D341Med (cell line): ENCODE measurements at regions not wholly inside any gene's neighbourhood (a gene's known extent, or its start where the extent isn't known, plus 50 kb on each side); places are given as distances from the start of the nearest gene placed in this dataset.
"Not testable (repeated sequence)": the region's sequence is repeated elsewhere in the genome, so short reads cannot be mapped to it uniquely, and the experiment has no call there.

Experiments
- DNase-seq: peaks from one replicate; pipeline ENCODE4 v3.0.0; 2012; ENCODE audit warnings: low spot score

DNA sequence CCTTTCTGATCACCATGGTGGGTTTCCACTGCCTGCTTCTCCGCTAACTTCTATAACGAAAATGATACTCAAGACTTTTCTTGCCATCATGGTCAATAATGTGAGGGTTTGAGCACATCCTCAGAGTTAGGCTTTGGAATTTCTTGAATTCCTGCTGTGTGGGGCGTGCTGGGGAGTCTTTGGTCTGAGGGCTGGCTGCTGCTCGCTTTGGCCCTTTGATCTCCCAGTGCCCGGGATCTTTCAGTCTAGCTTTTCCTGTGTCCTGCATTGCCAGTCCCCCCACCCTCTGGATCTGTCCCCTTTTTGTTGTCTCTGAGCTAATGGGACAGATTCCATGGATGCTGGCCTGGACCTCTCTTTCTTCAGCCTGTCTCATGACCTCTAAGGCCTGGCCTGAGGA, 182.6 kb downstream of the NPIPA7 start:
- not testable (repeated sequence) for DNase-seq

DNA sequence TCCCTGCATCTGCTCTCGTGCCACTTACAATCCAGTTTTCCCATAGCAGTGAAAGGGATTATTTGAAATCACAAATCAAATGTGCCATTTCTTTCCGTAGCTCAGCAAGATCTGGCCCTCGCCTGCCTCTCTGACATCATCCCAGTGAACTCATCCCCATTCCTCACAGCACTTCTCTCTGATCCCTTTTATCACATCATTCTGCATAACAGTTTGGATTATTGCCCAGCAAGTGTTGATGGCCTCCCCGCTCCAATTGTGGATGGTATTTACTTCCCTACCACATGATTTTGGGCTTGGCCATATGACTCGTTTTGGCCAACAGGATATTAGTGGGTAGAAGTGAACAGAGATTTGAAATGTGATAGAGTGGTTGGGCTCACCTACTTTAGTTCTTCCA, 185.0 kb downstream of the NPIPA7 start:
- not testable (repeated sequence) for DNase-seq

DNA sequence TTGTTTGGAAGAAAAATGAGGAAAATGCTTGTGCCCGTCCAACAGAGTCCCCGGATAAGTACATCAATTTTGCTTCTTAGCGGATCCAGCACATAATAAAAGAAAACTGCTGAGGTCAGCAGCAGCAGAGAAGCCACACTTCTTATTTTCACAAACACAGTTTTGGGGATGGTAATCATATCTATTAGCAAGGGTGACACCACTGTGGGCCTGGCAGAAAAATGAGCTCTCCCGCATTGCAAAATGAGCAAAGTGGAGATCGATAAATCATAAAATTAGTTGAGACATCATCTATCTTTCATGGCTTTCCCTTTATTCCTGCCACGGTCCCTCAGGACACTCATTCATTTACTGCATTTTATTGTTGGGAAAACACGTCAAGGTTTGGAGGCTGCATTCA, 186.4 kb downstream of the NPIPA7 start:
- not testable (repeated sequence) for DNase-seq

DNA sequence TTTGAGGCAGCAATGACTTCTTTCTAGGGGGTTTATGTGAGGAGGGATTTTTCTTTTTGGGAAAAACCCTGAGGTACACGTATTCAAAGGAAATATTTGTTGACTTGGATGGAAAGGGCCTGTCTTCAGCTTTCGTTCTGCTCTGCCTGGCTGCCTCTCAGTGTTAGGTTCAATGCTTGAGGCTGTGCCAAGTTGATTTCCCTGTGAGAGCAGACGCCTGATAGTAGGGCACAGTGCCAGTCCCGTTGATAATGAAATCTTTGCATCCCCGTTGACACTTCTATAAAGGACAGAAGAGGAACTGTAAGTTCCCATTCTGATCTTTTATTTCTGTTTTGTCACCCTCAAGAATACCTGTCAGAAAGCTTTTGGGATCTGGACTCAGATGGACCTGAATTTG, 191.1 kb downstream of the NPIPA7 start:
- not testable (repeated sequence) for DNase-seq

DNA sequence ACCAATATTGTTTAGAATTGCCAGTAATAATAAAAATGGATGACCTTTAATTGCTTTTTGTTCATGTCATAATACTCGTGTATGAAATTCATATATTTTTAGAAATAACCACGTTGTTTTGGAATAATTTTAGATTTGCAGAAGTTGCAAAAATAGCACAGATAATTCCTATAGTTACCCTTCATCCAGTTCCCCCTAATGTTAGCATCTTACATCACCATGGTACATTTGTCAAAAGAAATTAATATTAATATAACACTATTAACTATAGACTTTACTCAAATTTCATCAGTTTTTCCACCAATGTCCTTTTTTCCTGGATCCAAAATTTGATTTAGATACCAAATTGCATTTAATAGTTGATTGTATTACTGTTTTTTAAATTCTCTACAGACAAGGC, 191.9 kb downstream of the NPIPA7 start:
- DNase-seq = not testable (repeated sequence)

DNA sequence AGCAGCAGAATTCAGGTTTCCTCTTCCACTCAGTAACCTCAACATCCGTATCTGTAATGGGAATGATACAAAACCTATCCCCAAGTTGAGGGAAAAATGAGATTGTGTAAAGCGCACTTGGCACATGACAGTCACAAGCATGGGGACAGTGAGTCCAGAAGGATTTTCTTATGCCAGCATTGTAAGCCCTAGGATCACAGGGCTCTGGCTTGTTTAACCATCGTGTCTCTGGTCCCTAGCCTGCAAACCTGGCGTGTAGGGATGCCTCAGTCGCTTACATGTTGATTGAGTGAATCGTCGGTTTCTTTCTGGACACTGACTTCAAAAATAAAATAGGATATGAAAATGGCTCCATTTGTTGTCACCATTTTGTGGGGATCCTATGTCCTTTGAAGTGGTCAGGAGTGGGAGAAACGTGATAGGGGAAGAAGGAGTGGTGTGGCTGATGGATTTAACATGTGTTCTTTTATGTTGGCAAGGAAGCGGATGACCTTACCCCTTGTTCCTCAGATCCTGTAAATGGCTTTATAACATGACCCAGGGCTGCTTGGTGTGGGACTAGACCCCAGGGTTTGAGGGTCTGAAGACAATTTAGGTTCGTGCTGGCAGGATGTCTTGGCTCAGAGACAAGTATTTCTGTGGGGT, 193.3 kb downstream of the NPIPA7 start:
- not testable (repeated sequence) for DNase-seq

DNA sequence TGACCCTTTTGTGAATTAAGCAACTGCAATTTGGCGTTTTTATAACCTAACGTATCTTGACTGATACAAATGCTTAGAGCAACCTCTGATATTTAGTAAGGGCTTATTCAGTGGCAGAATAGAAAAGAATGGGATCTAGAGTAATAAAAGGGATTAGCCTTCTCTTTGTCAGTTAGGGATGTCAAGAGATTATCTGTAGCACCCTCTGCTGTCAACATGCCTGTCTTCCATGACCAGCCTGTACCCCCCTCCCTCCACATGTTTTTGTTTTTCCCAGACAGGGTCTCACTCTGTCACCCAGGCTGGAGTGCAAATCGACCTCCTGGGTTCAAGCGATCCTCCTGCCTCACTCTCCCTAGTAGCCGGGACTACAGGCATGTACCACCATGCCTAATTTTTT, 198.1 kb downstream of the NPIPA7 start:
- DNase-seq = not testable (repeated sequence)

DNA sequence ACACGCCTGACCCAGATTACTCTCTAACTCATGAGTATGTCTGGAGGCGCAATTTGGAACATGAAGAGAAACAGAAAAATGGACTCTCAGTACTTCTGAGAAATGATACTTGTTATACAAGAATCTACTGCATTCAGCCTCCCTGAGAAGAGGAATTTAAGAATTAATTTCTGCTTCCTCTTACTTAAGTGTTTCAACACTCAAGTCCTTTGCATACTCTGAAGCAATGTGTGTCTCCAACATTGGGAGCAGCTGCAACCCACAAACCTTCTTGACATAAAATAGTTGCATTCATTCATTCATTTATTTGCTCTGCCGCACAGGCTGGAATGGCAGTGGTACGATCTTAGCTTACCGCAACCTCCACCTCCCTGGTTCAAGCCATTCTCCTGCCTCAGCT, 199.8 kb downstream of the NPIPA7 start:
- no peak for DNase-seq

DNA sequence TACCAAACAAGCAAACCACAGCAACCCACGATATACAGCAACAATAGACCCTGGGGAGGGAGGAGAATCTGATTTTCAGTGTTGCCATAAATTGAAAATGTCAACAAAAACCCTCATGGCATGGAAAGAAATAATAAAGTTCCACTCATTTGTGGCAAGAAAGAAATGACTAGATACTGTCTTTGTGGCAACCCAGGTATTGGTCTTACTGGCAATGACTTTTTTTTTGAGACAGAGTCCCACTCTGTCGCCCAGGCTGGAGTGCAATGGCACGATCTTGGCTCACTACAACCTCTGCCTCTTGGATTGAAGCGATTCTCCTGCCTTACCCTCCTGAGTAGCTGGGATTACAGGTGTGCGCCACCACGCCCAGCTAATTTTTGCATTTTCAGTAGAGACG, 204.0 kb downstream of the NPIPA7 start:
- not testable (repeated sequence) for DNase-seq

DNA sequence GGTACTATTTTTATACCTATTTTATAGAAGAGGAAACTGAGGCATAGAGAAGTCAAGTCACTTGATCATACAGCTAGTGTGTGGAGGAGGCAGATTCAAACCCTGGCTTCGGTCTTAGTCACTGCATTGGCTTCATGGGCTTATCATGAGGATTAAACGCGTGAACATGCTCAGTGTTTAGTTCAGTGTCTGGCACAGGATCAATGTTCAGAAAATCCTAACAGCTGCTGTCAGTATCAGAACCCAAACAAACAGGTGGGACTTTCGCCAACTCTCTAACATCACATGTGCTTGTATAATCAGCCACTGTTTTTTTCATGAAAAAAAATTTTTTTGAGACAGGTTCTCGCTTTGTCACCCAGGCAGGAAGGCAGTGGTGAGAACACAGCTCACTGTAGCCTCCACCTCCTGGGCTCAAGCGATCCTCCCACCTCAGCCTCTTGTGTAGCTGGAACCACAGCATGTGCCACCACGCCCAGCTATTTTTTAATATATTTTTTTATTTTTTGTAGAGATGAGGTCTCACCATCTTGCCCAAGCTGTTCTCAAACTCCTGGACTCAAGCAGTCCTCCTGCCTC, 207.2 kb downstream of the NPIPA7 start:
- DNase-seq = not testable (repeated sequence)

DNA sequence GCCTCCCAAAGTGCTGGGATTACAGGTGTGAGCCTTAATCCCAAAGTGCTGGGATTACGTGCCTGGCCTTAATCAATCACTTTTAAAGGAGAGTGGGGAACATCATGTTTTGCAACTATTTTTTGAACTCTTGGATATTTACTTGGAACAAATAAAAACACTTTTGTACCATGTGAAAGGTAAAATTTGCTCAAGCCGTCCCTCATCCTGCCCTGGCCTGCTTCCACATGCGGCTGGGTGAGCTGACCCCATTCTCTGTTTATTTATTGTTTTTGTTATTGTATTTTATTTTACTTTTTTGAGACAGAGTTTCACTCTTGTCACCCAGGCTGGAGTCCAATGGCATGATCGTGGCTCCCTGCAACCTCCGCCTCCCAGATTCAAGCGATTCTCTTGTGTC, 208.0 kb downstream of the NPIPA7 start:
- not testable (repeated sequence) for DNase-seq

DNA sequence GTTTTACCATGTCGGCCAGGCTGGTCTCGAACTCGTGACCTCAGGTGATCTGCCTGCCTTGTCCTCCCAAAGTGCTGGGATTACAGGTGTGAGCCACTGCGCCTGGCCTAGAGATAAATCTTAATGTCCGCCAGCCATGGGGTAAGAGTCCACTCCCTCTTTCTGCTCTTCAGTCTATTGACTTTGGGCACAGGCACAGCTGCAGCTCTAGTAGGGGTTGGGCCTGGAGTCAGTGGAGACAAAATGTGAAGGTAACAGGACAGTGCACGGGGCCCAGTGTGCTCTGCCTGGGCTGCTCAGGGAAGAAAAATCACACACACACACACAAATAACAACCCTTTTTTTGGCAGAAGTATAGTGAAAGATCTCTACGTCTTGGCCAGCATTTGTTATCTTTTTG, 209.5 kb downstream of the NPIPA7 start:
- DNase-seq = not testable (repeated sequence)

DNA sequence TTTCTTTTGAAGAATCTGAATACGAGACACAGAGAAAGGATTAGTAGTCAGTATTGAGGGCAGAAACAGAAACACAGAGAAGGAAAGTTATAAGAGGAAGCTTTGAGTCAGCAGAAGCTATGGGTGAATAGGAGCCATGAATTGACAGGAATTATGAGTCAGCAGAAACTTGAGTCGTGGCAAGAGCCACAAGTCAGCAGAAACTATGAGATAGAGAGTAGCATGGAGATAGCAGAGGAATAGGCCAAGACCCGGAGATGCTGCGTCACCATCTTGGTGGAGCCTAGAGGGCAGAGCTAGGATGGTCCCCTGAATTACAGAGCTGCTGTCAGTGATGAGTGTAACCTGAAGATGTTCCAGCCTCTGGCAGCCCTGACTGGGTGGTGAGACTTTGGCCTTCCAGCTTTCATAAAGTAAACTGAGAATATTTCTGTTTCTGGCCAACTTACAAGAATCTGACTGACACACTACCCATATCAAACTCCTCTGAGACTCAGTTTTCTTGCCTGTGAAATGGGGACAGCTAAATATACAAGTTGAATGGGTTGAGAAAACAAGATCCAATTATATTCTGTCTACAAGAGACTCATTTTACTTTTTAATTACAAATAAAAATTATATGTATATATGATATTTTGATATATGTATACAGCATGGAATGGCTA, 211.8 kb downstream of the NPIPA7 start:
- not testable (repeated sequence) for DNase-seq

DNA sequence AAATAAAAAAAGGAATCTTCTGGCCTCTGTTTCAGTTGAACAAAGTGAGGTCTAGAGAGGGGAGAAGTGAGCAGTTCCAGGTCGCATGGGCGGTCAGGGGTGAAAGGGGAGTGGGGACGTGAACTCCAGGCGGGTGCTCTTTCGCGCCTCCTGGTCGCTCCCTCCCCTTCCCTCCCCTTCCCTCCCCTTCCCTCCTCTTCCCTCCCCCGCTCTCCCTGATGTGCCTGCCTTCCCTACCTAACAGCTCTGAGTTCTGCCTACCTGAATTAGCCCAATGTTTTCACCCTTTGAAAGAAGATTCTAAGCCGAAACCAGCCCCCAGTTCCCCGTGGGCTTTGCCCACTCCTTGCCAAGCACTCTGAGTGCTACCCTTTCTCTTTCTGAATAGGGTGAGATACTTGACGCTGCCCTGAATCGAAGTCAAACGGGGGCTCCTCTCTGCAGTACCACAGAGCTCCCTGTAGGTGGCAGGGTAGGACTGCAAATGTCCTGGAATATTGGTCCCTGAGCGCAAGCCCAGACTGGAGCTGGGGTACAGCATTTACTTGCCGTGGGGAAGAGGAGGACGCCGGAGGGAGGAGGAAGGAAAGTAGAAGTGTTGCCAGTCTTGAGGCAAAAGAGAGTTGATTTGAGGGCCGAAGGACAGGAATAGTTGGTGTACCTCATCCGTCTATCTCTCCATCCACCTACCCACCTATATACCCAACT, 214.4 kb downstream of the NPIPA7 start:
- DNase-seq = not testable (repeated sequence)

DNA sequence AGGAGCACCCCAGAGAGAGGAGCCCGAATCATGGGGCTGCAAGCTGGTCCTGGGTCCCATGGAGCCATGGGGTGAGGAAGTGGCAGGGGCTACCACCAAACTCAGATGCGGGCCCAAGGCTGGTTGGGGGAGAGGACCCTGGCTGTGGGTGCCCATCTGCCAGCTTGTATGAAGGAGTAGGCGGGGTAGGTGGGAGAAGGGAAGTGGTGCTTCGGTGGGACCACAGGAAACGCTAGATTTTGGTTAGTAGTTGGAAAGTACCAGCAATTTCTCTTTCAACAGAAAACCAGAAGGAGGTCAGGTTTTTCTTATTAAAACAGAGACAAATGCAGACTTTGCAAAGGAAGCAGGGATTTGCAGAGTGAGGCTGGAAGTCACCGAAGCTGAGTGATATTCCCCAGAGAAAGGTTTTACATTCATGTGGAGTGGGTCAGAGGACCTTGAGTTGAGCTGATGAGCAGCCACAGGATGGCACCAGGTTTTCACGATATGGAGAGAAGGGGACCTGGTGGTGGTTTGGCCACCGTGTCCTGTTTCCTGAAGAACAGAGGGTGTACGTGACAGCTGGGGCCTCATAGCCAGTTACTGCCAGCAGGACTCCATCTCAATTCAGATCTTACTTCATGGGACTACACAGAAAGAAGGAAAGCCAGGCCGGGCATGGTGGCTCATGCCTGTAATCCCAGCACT, 216.2 kb downstream of the NPIPA7 start:
- DNase-seq = not testable (repeated sequence)

DNA sequence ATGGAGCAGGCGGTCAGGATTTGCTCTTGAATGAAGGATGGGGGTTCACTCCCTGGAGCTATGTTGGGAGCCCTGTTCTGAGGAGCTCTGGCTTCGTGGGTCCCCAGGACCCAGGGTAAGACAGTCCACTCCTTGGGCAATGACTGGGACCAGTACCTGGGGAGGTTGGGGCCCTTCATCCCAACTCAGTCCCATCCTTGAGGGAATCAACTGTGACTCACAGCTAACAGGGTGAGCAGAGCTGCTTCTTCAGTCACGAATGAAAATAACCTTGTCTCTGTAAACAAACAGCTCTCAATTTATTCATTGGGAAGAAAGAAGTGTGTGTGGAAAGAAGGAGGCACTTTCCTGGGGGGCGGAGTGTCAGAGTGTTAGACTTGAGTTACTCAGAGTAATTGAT, 222.3 kb downstream of the NPIPA7 start:
- DNase-seq = not testable (repeated sequence)

DNA sequence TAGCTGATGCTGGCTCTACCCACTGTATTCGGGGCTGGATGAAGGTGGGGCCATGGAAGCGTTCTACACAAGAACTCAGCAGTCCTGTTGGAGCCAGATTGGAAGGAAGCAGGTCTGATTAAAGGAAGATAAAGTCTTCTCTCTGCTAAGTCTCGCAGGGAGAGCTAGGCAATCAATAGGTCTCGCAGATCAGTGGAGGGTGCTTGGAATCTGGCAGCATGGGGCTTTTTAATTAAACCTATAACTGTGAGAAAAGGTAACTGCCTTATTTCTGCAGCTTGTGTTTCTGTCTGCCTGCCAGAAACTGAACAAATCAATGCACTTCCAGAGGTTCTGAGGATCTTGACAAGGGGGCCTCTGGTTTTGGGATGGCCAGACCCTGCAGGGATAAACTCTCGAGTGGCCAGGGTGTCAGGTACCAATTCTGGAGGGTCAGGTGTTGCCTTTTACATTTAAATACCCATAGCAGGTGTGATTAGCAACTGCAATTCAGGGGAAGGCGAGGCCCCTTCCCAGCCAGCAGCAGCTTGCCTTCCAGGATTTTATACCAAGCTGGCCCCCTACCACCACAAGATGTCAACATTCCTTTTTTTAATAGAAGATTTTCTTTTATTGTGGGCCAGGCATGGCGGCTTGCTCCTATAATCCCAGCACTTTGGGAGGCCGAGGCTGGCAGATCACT, 228.6 kb downstream of the NPIPA7 start:
- not testable (repeated sequence) for DNase-seq

DNA sequence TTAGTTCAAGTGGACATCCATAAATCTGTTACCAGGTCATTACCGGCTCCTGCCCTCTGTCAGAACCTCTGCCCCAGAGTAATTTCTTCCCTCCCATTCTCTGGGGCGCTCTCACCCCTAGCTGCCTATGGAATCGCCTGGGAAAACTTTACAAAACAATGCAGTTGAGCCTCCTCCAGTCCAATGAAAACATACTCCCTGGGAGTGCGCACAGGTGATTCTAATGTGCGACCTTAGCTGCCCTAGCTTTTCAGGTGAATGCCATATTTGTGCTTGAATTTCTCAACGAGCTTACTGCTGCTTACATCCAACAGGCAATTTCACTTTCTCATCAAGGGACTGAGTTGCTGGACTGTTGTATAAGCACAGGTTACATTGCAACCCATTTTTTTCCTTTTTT, 230.7 kb downstream of the NPIPA7 start:
- not testable (repeated sequence) for DNase-seq

DNA sequence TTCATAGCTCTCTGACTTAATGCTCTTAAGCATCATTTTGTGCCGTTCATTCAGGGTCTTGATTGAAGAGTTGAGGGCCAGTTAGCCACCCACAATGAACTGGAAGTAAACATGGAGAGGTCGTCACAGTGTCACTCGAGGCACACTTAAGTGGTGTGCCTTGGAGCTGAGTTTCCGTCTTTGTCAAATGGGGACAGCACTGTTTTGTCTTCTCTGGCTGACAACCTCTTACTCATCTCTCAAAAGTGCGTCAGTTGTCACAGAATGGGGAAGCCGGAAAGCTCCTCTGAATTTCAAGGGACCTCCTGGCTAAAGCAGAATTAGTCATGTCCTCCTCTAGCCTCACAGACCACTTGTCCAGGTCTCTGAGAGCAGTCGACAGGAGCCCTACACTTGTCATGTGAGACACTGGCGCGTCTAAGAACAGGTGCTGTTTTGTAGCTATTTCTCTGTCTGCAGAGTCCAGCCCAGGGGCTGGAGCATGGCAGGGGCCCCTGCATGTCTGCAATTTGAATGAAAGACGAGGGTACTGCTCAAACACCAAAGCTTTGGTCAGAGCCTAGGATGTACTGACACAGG, 231.5 kb downstream of the NPIPA7 start:
- not testable (repeated sequence) for DNase-seq

DNA sequence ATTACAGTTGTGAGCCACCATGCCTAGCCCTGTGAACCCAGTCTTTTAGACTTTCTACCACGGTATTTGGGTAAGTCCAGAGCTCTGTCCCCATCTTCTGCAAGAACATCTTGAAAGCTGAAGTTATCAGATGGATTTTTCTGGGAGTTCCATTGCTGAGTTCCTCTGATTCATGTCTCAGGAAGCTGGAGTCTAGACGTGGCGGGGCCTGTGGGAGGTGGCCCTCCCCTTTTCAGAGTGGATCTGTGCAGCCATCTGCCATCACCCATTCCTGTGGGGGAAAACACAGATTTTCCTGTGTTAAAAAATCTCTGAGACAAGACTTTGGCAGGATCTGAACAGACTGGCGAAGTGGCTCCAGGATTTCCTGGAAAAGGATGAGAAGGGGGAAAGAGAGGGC, 234.3 kb downstream of the NPIPA7 start:
- not testable (repeated sequence) for DNase-seq

DNA sequence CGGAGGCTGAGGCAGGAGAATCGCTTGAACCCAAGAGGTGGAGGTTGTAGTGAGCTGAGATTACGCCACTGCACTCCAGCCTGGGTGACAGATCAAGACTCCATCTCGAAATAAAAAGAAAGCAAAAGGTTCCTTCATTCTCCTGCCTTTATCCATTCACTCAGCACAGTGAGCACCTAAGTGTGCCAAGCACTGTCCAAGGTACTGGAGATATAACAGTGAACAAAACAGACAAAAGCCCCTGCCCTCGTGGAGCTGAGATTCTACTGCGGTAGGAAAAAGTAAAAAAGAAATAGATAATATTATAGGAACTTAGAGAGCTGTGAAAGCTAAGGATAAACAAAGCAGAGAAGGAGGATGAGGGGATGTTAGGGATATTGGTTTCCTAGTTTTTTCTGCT, 235.5 kb downstream of the NPIPA7 start:
- not testable (repeated sequence) for DNase-seq
